NT2/D1 (cell line): ENCODE measurements at regions not wholly inside any gene's neighbourhood (a gene's known extent, or its start where the extent isn't known, plus 50 kb on each side); places are given as distances from the start of the nearest gene placed in this dataset.

Source experiments
- SUZ12 ChIP-seq: IDR thresholded peaks from 2 replicates; pipeline ENCODE4 v1.6.1; 2011; ENCODE audit not compliant: insufficient read length, insufficient read depth; ENCODE audit errors: extremely low read depth
- ZNF274 ChIP-seq: IDR thresholded peaks from 2 replicates; pipeline ENCODE4 v1.6.1; 2011; ENCODE audit warnings: mild to moderate bottlenecking, low read depth, low read length

GRCh38 chr16:80407265-80407987 is 133.4 kb upstream of the DYNLRB2 start:
- no peak for TF ChIP-seq ZNF274
- no peak for TF ChIP-seq SUZ12
